HG02970 (cell line): ENCODE measurements at regions not wholly inside any gene's neighbourhood (a gene's known extent, or its start where the extent isn't known, plus 50 kb on each side); places are given as distances from the start of the nearest gene placed in this dataset.

Experiments used
- ATAC-seq: cut with Tn5 transposase; IDR thresholded peaks from one replicate; pipeline ENCODE4 v1.9.1; 2021; ENCODE audit warnings: mild to moderate bottlenecking, moderate library complexity, moderate number of reproducible peaks; ENCODE audit not compliant: unreplicated experiment, low FRiP score

DNA sequence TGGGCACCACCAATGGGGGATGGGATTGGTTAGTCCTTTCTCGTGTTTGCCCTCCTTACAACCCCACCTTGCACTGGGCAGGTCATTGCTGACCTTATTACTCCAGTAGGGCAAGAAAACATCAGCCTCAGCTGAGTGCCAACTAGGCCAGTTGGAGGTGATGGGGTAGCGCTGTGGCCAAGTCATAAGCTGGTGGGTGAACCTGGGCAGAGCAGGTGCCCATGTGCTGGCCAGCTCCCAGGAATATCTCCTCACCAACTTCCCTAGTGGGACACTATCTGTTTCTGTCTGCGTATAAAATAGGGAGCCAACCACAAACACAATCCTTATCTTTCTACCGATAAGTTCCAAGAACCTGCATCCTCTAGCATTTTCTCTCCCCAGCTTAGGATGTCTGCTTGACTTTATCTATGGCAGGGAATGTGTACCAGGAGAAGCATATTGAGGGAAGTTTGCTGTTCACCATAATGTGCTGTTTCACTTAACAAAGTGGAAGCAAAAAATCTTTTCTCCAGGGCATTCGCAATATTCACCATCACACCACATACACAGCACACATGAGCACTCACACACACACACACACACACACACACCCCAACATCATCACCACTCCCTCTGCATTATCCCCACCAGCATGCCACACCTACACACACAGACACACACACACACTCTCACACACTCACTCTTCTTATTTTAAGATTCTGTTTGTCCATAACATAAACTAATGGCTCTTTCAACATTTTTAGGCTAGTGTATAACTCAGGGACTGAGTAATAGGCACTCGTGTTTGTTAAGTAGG is 390.0 kb downstream of the ENC1 start:
- ATAC-seq = no peak

- no peak for ATAC-seq
These were observed 392.0 kb downstream of the ENC1 start for GRCh38 chr5:74248576-74248975.

- no peak for ATAC-seq
These were observed 396.1 kb downstream of the ENC1 start for GRCh38 chr5:74244406-74244805.

DNA sequence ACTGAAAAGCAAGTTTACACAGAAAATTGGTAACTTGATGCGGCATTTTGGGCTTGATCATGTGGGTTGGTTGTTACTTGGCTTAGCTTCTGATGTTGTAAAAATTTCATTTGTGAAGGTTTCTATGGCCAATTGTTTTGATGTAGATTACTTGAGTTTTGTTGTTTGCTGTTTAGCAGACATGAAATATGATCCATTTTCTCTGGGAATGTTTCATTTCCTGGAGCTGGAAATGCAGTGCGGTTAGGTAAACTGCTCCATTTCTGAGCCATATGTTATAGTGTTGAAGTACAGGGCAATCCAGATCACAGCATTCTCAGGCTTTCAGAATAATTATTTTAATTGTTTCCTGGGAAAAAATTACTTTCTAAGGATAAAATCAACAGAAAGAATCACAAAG is 396.9 kb downstream of the ENC1 start:
- ATAC-seq = no peak

DNA sequence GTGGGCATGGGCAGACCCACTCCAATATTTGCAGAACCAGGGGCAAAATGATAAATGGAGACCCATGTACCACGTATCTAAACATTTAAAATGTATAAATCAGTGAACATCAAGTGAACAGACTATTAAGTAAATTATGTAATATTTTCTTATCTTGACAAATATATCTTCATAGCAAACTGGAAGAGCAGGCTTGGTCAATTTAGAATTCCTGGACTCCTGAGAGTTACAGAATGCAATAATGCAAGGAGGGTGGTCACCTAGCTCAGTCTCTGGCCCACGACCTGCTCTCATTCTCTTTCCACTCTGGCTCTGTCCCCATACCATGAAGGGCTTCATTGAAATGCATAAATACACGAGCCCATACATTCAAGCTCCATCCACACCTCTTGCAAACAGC is 398.0 kb downstream of the ENC1 start:
- no peak for ATAC-seq

- ATAC-seq = no peak
These were observed 398.8 kb downstream of the ENC1 start for GRCh38 chr5:74241751-74242140.

DNA sequence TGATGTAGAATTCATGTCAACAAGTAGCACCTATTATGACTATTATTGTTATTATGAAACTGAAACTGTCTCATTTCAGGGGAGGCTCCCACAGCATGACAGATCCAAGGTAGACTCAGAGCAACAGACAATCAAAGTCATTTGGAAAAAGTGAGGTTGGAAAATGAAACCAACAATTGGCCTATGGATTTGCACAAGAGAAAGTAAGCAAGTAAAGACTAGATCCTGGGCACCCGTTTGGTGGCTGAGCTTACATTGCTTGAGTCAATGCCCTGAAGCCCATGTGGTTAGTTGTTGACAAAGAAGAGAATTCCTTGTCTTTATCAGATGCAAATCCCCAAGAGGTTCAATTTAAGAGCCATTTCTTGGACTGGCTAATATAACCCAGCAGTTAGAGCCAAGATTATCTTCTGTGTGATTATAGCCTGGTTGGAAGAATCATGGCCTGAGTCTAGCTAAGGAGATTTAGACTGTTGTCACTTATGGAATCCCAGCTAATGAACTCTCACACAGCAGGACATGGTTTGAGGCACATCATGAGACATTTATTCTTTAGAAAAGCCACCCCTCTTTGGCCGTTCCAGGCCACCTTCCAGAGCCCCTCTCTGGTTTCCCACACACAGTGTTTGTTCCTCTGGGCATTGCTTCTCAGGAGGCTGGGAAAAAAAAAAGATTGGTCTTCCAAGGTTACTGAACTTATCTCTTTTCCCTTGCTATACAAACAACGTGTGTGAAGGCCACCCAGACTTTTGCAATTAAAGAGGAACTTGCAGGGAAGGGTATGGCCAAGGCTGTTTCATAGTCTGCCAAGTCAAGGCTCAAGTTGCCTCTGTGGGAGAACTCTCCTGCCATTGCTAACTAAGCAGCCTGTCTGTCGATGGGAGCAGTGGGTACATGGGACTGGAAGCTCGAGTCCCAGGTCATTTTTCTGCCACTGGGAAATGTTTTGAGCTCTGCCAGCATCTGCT is 399.5 kb downstream of the ENC1 start:
- no peak for ATAC-seq

GRCh38 chr5:74239261-74239660 is 401.3 kb downstream of the ENC1 start:
- ATAC-seq = no peak

GRCh38 chr5:74237571-74238145 is 402.9 kb downstream of the ENC1 start:
- no peak for ATAC-seq

GRCh38 chr5:74235552-74235951 is 405.0 kb downstream of the ENC1 start:
- ATAC-seq = no peak

- no peak for ATAC-seq
These were observed 407.0 kb downstream of the ENC1 start for GRCh38 chr5:74233571-74233970.

GRCh38 chr5:74233091-74233490 is 407.4 kb downstream of the ENC1 start:
- no peak for ATAC-seq

GRCh38 chr5:74232276-74232675 is 408.3 kb downstream of the ENC1 start:
- no peak for ATAC-seq

DNA sequence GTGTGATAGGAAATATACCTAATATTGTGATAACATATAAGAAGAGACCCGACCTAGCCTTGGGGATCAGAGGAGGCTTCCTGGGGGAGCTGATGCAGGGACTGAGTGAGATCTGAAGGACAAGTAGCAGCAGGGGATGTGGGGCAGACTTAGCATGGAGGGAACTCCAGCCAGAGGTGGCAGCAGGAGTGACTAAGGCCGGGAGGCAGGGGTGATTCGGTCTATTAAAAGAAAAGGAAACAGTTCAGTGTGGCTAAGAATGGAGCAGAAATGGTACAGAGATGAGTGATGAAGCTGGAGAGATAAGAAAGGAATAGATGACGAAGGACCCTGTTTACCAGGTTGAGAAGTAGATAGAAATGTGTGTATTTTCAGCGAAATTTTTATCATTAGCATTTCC is 408.8 kb downstream of the ENC1 start:
- ATAC-seq = no peak

DNA sequence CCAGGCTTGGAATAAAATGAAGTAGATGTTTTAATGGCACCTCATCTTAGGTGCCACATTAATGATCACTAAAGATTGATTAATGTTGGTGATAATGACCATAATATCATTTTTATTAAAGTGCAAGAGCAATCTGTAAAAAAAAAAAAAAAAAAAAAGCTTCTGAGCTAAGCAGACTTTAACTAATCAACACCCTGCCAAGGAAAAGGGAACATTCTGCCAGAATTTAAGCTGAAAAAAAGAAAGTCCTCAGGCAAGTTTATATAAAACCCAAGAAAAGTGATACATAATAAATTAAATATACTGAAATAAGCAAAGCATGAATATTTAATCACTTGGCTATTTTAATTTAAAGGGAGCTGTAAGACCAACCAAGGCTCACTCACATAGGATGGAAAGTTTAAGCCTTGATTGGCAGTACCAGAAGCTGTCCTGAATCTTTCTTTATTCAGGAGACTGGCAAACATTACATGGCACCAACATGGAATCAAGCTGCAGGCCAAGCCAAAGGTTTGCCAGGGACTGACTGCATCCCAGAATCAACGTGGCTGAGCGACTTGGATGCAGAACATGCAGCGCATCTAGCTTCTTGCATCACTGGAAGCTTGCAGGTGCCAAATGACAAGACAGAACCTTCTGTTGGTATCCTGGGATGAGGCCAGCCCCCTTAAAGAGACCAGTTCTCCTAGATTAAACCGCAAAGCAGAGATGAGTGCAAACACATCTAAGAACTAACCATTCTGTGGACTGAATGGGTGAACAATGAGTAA is 413.6 kb downstream of the ENC1 start:
- ATAC-seq = no peak

DNA sequence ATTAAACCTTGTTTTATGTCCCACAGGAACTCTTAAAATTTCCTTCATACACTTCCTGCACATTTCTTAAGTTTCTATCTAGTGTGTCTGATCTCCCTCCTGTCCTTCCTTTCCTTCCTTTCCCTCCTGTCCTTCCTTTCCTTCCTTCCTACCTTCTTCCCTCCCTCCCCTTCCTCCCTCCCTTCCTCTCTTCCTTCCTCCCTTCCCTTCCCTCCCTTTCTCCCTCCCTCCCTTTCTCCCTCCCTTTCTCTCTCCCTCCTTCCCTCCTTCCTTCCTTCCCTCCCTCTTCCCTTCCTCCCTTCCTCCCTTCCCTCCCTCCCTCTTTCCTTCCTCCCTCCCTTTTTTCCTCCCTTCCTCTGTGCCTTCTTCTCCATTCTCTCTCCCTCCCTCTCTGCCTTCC is 414.9 kb downstream of the ENC1 start:
- ATAC-seq = no peak

DNA sequence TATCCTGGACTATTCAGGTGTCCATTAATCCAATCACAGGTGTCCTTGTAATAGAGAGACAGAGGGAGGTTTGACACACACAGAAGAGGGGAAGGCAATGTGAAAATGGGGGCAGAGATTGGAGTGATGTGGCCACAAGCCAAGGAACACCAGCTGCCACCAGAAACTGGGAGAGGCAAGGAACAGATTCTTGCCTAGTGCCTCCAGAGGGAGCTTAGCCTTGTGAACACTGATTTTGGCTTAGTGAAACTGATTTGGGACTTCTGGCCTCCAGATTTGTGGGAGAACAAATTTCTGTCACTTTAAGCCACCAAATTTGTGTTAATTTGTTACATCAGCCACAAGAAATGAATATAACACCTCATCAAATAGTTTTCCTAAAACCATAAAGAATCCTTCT is 416.2 kb downstream of the ENC1 start:
- no peak for ATAC-seq

DNA sequence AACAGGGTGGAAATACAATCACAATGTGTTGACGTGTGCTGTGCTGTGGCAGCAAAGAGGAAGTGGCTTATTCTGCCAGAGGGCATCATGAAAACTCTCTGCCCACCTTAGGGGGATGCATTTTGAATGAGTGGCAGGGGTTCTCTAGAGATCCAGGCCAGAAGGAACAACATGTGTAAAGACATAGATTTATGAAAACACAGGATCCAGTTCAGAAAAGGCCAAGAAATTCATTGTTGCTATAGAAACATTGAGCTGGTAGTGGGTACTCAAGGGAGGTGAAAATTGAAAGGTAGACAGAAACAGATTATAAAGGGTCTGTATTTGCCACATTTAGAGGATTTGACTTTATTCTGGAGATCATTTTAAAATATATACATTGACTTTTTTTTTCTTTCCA is 417.7 kb downstream of the ENC1 start:
- no peak for ATAC-seq

- ATAC-seq = no peak
These were observed 419.1 kb downstream of the ENC1 start for GRCh38 chr5:74221413-74221812.

DNA sequence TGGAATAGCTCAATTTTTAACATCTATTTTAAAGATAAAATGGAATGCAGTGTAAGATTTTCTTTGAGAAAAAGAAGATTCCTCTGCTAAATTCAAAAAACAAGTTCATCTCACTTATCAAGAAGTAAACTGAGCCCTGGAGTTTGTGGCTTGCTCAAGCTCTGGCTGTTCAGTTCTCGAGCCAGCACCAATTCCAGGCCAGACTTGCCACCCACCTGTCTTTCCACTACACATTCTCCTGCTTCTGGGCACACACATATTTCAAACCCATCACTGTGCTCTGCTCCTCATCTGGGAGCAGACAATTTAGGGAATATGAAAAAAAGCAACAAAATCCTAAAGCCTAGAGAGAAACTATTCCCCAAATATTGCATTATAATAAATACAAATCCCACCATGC is 424.5 kb downstream of the ENC1 start:
- ATAC-seq = no peak

GRCh38 chr5:74212336-74212735 is 428.2 kb downstream of the ENC1 start:
- no peak for ATAC-seq
